Esophagus squamous epithelium (tissue), 5 donors: ENCODE measurements at regions not wholly inside any gene's neighbourhood (a gene's known extent, or its start where the extent isn't known, plus 50 kb on each side); places are given as distances from the start of the nearest gene placed in this dataset.

Experiments used
- DNase-seq: peaks from one replicate; lab custom pipeline; 2025; lab: John Stamatoyannopoulos, UW
- H3K27ac ChIP-seq, 4 donors: fragments of 200-600 bp; sonication (generic); one replicate each; pipeline ENCODE4 v1.5.1; 2016 to 2019; ENCODE audit warnings: mild to moderate bottlenecking in 1 of 4
- H3K27me3 ChIP-seq, 4 donors: fragments of 200-600 bp; sonication (generic); 1 replicate in 3 of 4; 2 replicates in 1 of 4; pipeline versions ENCODE4 v1.5.1 to v1.6.0; 2017 to 2021; ENCODE audit warnings: antibody characterized with exemption in 1 of 4
- H3K36me3 ChIP-seq, 3 donors: fragments of 200-600 bp; sonication (generic); one replicate each; pipeline ENCODE4 v1.5.1; 2016 to 2019
- H3K4me1 ChIP-seq, 3 donors: fragments of 200-600 bp; sonication (generic); one replicate each; pipeline ENCODE4 v1.5.1; 2017 to 2019
- H3K4me3 ChIP-seq, 4 donors: fragments of 200-600 bp; sonication (generic); 1 replicate in 3 of 4; 2 replicates in 1 of 4; pipeline ENCODE4 v1.5.1; 2016 to 2019; ENCODE audit warnings: mild to moderate bottlenecking in 2 of 4, moderate library complexity in 1 of 4
- H3K9me3 ChIP-seq, 3 donors: fragments of 200-600 bp; sonication (generic); one replicate each; pipeline ENCODE4 v1.5.1; 2016 to 2019
- POLR2A ChIP-seq, 4 donors: fragments of 450-650 bp; IDR thresholded peaks; one replicate each; pipeline ENCODE4 v1.6.1; 2017; ENCODE audit warnings: antibody characterized with exemption in 4 of 4, mild to moderate bottlenecking in 4 of 4, moderate library complexity in 3 of 4
- WGBS, 2 donors: methylation state at CpG; one replicate each; pipeline ENCODE4 v1.1.5; 2018; 5-methylcytosine and 5-hydroxymethylcytosine counted together
- intact Hi-C: fragments of 100-400 bp; cut with DNase I; formaldehyde crosslinking; loops from one replicate; pipeline ENCODE4 v1.15.0; 2022
- TF ChIP-seq, protein P1 (sequence below), 6 experiments: fragments of 450-650 bp in 4 of 6; fragments of 200-600 bp in 2 of 6; sonication (generic) in 2 of 6; IDR thresholded peaks; one replicate each; pipeline ENCODE4 v1.5.1; 2016 to 2019; ENCODE audit warnings: antibody characterized with exemption in 6 of 6, mild to moderate bottlenecking in 4 of 6, moderate library complexity in 4 of 6
- donor health status: DM: yes; HTN: yes; CAD: no.

DNA sequence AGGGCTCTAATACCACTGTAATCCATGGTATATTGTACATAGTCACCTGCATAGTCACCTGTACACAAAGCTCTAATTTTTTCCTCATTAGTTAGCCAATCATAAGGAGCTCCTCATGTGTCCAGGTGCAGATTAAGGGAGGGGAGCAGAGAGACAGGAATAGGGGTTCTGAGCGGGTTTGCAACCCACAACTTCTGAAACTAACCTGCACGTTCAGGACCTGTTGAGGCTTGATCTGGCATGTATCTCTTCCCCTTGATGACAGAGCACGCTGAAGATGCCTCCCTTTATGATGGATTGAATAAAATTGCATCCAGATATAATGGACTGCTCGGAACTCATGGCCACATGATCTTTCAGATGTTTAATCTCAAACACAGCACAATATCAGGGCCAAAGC lies 144.0 kb upstream of the PRNP start:
- Histone ChIP-seq H3K27me3 (peaks cover 0 to 4% (median 0%) of the 10 kb centered on the region in 4 donors), H3K36me3 (no peaks in the 10 kb centered on the region), H3K4me1 (no peaks in the 10 kb centered on the region), H3K4me3 (no peak overlapping the region), H3K9me3 (no peaks in the 10 kb centered on the region), H3K27ac (no peak overlapping the region)
- 35 to 58% methylated on average over 4 of the region's 4 CpGs for WGBS, 2 donors
- TF ChIP-seq, protein P1, sequence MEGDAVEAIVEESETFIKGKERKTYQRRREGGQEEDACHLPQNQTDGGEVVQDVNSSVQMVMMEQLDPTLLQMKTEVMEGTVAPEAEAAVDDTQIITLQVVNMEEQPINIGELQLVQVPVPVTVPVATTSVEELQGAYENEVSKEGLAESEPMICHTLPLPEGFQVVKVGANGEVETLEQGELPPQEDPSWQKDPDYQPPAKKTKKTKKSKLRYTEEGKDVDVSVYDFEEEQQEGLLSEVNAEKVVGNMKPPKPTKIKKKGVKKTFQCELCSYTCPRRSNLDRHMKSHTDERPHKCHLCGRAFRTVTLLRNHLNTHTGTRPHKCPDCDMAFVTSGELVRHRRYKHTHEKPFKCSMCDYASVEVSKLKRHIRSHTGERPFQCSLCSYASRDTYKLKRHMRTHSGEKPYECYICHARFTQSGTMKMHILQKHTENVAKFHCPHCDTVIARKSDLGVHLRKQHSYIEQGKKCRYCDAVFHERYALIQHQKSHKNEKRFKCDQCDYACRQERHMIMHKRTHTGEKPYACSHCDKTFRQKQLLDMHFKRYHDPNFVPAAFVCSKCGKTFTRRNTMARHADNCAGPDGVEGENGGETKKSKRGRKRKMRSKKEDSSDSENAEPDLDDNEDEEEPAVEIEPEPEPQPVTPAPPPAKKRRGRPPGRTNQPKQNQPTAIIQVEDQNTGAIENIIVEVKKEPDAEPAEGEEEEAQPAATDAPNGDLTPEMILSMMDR (IDR thresholded peaks at IDR 0.05), result no peak
- no peak for TF ChIP-seq POLR2A (IDR thresholded peaks at IDR 0.05)
- intact Hi-C loops, result no loop called here
- no peak for DNase-seq

DNA sequence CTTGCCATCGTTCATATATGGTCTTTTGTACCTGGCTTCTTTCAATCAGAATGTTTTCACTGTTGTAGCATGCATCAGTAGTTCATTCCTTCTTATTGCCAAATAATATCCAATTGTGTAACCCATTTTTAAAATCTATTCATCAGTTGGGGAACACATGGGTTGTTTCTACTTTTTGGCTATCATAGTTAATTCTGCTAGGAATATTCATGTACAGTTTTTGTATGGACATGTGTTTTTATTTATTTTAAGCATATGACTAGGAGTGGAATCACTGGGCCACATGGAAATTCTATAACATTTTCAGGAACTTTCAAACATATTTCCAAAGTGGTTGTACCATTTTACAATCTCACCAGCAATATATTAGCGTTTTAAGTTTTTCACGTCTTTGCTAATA lies 151.9 kb upstream of the PRNP start:
- Histone ChIP-seq H3K4me1 (no peaks in the 10 kb centered on the region), H3K4me3 (no peak overlapping the region), H3K9me3 (no peaks in the 10 kb centered on the region), H3K36me3 (no peaks in the 10 kb centered on the region), H3K27ac (no peak overlapping the region), H3K27me3 (peaks cover 0 to 11% (median 0%) of the 10 kb centered on the region in 4 donors)
- 73 to 80% methylated on average over 3 of the region's 3 CpGs for WGBS, 2 donors
- TF ChIP-seq, protein P1 (IDR thresholded peaks at IDR 0.05), result no peak
- TF ChIP-seq POLR2A (IDR thresholded peaks at IDR 0.05), result no peak
- DNase-seq, result no peak
- intact Hi-C loops, result no loop called here

GRCh38 chr20:4533368-4534133 lies 152.7 kb upstream of the PRNP start:
- Histone ChIP-seq H3K27ac (no peak overlapping the region), H3K4me1 (no peaks in the 10 kb centered on the region), H3K9me3 (no peaks in the 10 kb centered on the region), H3K36me3 (no peaks in the 10 kb centered on the region), H3K27me3 (peaks cover 0 to 11% (median 0%) of the 10 kb centered on the region in 4 donors), H3K4me3 (no peak overlapping the region)
- no peak for DNase-seq
- TF ChIP-seq, protein P1 (IDR thresholded peaks at IDR 0.05), result no peak
- no peak for TF ChIP-seq POLR2A (IDR thresholded peaks at IDR 0.05)
- WGBS, 2 donors, result 64 to 71% methylated on average over 10 of the region's 10 CpGs
- intact Hi-C loops, result no loop called here

GRCh38 chr20:4532772-4533171 lies 153.5 kb upstream of the PRNP start:
- no peaks in the 10 kb centered on the region for H3K4me1 ChIP-seq
- no peaks in the 10 kb centered on the region for H3K9me3 ChIP-seq
- peaks cover 0 to 11% (median 0%) of the 10 kb centered on the region in 4 donors for H3K27me3 ChIP-seq
- no peak overlapping the region for H3K4me3 ChIP-seq
- intact Hi-C loops, result no loop called here
- no peak overlapping the region for H3K27ac ChIP-seq
- WGBS, 2 donors, result 36 to 57% methylated on average over 1 of the region's 1 CpG
- no peaks in the 10 kb centered on the region for H3K36me3 ChIP-seq
- DNase-seq, result no peak
- TF ChIP-seq, protein P1 (IDR thresholded peaks at IDR 0.05), result no peak
- TF ChIP-seq POLR2A (IDR thresholded peaks at IDR 0.05), result no peak

GRCh38 chr20:4524792-4525191 lies 161.5 kb upstream of the PRNP start:
- TF ChIP-seq POLR2A (IDR thresholded peaks at IDR 0.05), result no peak
- TF ChIP-seq, protein P1 (IDR thresholded peaks at IDR 0.05), result no peak
- Histone ChIP-seq H3K27ac (no peak overlapping the region), H3K9me3 (no peaks in the 10 kb centered on the region), H3K4me3 (no peak overlapping the region), H3K4me1 (no peaks in the 10 kb centered on the region), H3K36me3 (no peaks in the 10 kb centered on the region), H3K27me3 (peaks cover 0 to 5% (median 0%) of the 10 kb centered on the region in 4 donors)
- no peak for DNase-seq
- 36 to 77% methylated on average over 1 of the region's 1 CpG for WGBS, 2 donors
- intact Hi-C loops, result no loop called here
